Prostate gland (tissue), 2 donors: ENCODE measurements at regions not wholly inside any gene's neighbourhood (a gene's known extent, or its start where the extent isn't known, plus 50 kb on each side); places are given as distances from the start of the nearest gene placed in this dataset.

Experiments used
- CTCF ChIP-seq, 4 experiments: fragments of 200-600 bp in 2 of 4; fragments of 450-650 bp in 2 of 4; sonication (generic) in 2 of 4; IDR thresholded peaks; 1 replicate in 3 of 4; 2 replicates in 1 of 4; pipeline ENCODE4 v1.5.1; 2016 to 2019; ENCODE audit warnings: antibody characterized with exemption in 4 of 4, mild to moderate bottlenecking in 2 of 4, moderate library complexity in 2 of 4
- POLR2A ChIP-seq: fragments of 450-650 bp; IDR thresholded peaks from one replicate; pipeline ENCODE4 v1.6.1; 2016; ENCODE audit warnings: antibody characterized with exemption, mild to moderate bottlenecking
- POLR2AphosphoS5 ChIP-seq: sonication (generic); formaldehyde crosslinking; IDR thresholded peaks from one replicate; pipeline ENCODE4 v1.6.1; 2017; ENCODE audit warnings: antibody characterized with exemption

DNA sequence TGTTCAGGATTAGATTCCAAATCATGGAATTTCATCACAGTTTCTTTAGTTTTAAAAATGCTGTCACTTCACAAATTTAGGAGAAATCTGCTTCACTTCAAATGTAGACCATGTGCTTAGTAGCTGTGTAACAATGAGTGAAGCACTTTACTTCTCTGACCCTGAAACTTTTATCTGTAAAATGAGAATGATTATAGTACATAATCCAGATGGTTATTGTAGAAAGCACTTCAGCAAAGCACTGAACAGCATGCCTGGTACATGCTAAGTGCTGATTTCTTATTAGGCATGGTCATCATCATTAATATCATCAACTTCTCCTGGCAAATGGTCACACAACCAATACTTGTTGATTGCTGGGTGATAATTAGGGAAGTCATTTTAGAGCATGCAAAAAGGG is 705.0 kb downstream of the EPHA7 start:
- TF ChIP-seq POLR2A (no peak), POLR2AphosphoS5 (no peak), CTCF (IDR thresholded peaks at IDR 0.05) (no peak)
